CD14-positive monocyte (primary cell): ENCODE measurements at regions not wholly inside any gene's neighbourhood (a gene's known extent, or its start where the extent isn't known, plus 50 kb on each side); places are given as distances from the start of the nearest gene placed in this dataset.

ENCODE experiments used
- DNase-seq, 3 donors: peaks; one replicate each; pipeline ENCODE4 v3.0.0-alpha.2; 2011 to 2022
- H2AFZ ChIP-seq: 2 replicates; pipeline ENCODE4 v1.6.0; 2012; ENCODE audit warnings: mild to moderate bottlenecking, low read depth, low read length, inconsistent platforms; ENCODE audit not compliant: insufficient read depth, poor library complexity, severe bottlenecking
- H3K27ac ChIP-seq, 2 donors: 1 replicate in 1 of 2; 2 replicates in 1 of 2; pipeline ENCODE4 v1.5.1; 2012 to 2013; ENCODE audit warnings: low read length in 2 of 2, control low read depth in 1 of 2, inconsistent platforms in 1 of 2, low read depth in 1 of 2, mild to moderate bottlenecking in 1 of 2
- H3K27me3 ChIP-seq, 2 donors: one replicate each; pipeline versions ENCODE4 v1.6.0 to v1.6.1; 2011 to 2013; ENCODE audit warnings: low read length in 2 of 2; ENCODE audit not compliant: control insufficient read depth in 2 of 2, insufficient read depth in 2 of 2
- H3K36me3 ChIP-seq, 2 donors: replicated peaks in 1 of 2; 1 replicate in 1 of 2; 2 replicates in 1 of 2; pipeline versions ENCODE4 v1.5.1 to v1.6.1; 2012 to 2013; ENCODE audit warnings: low read length in 2 of 2, control low read depth in 1 of 2, inconsistent platforms in 1 of 2, mild to moderate bottlenecking in 1 of 2; ENCODE audit not compliant: insufficient read depth in 2 of 2, control insufficient read depth in 1 of 2
- H3K4me1 ChIP-seq, 2 donors: 1 replicate in 1 of 2; 2 replicates in 1 of 2; pipeline versions ENCODE4 v1.5.1 to v1.6.1; 2012 to 2013; ENCODE audit warnings: low read length in 2 of 2, control low read depth in 1 of 2, inconsistent platforms in 1 of 2, mild to moderate bottlenecking in 1 of 2, moderate library complexity in 1 of 2; ENCODE audit not compliant: insufficient read depth in 2 of 2, control insufficient read depth in 1 of 2
- H3K4me2 ChIP-seq: replicated peaks from 2 replicates; pipeline ENCODE3; 2012; ENCODE audit warnings: low read length, moderate library complexity, mild to moderate bottlenecking; ENCODE audit not compliant: poor library complexity, severe bottlenecking; ENCODE audit errors: extremely low read depth
- H3K4me3 ChIP-seq, 3 experiments: fragments of 200-600 bp in 1 of 3; sonication (generic) in 1 of 3; replicated peaks in 1 of 3; 1 replicate in 2 of 3; 2 replicates in 1 of 3; pipeline ENCODE4 v1.5.1; 2011 to 2013; ENCODE audit warnings: low read length in 3 of 3, mild to moderate bottlenecking in 3 of 3, control low read depth in 2 of 3, low read depth in 2 of 3, inconsistent platforms in 1 of 3, moderate library complexity in 1 of 3
- H3K79me2 ChIP-seq: 2 replicates; pipeline ENCODE4 v1.6.0; 2012; ENCODE audit warnings: mild to moderate bottlenecking, control low read depth, inconsistent platforms, low read length, moderate library complexity; ENCODE audit not compliant: insufficient read depth
- H3K9ac ChIP-seq: 2 replicates; pipeline ENCODE4 v1.6.0; 2017; ENCODE audit warnings: low read length, mild to moderate bottlenecking; ENCODE audit not compliant: insufficient read depth, poor library complexity, severe bottlenecking
- H3K9me3 ChIP-seq, 2 donors: replicated peaks in 1 of 2; 1 replicate in 1 of 2; 2 replicates in 1 of 2; pipeline versions ENCODE4 v1.5.1 to v1.6.1; 2012 to 2013; ENCODE audit warnings: low read length in 2 of 2, control low read depth in 1 of 2; ENCODE audit not compliant: control insufficient read depth in 1 of 2, insufficient read depth in 1 of 2
- H4K20me1 ChIP-seq: 2 replicates; pipeline ENCODE4 v1.6.0; 2012; ENCODE audit warnings: mild to moderate bottlenecking, low read length, control low read depth, moderate library complexity; ENCODE audit not compliant: insufficient read depth
- H3K27ac Mint-ChIP-seq, 7 donors: one replicate each; pipeline ENCODE4 v1.8.0; 2020; ENCODE audit warnings: mild to moderate bottlenecking in 7 of 7, mixed read lengths in 7 of 7, moderate library complexity in 6 of 7, inconsistent platforms in 2 of 7
- H3K27me3 Mint-ChIP-seq, 3 donors: one replicate each; pipeline ENCODE4 v1.8.0; 2021 to 2022; ENCODE audit warnings: low read depth in 3 of 3, mild to moderate bottlenecking in 3 of 3, mixed read lengths in 3 of 3, moderate library complexity in 3 of 3, inconsistent platforms in 1 of 3
- H3K36me3 Mint-ChIP-seq, 2 donors: one replicate each; pipeline ENCODE4 v1.8.0; 2020; ENCODE audit warnings: mixed read lengths in 2 of 2, inconsistent platforms in 1 of 2, mild to moderate bottlenecking in 1 of 2
- H3K4me1 Mint-ChIP-seq: one replicate; pipeline ENCODE4 v1.8.0; 2020; ENCODE audit warnings: mild to moderate bottlenecking, mixed read lengths
- H3K4me3 Mint-ChIP-seq, 2 donors: one replicate each; pipeline ENCODE4 v1.8.0; 2020; ENCODE audit warnings: mild to moderate bottlenecking in 2 of 2, mixed read lengths in 2 of 2, moderate library complexity in 1 of 2
- H3K9me3 Mint-ChIP-seq, 7 donors: one replicate each; pipeline ENCODE4 v1.8.0; 2020 to 2022; ENCODE audit warnings: mixed read lengths in 7 of 7, mild to moderate bottlenecking in 6 of 7, moderate library complexity in 6 of 7, inconsistent platforms in 2 of 7
- WGBS: methylation state at CpG from one replicate; pipeline ENCODE4 v1.1.5; 2013; ENCODE audit warnings: missing lambda C conversion rate; ENCODE audit not compliant: insufficient coverage; 5-methylcytosine and 5-hydroxymethylcytosine counted together
- intact Hi-C, 2 donors: fragments of 100-400 bp; cut with micrococcal nuclease; formaldehyde crosslinking; loops; one replicate each; pipeline versions ENCODE4 v1.15.0 to v1.15.1; 2023
- TF ChIP-seq, protein P1 (sequence below): fragments of 200-600 bp; IDR thresholded peaks from one replicate; pipeline ENCODE4 v1.8.0; 2022; ENCODE audit warnings: antibody characterized with exemption, mild to moderate bottlenecking

DNA sequence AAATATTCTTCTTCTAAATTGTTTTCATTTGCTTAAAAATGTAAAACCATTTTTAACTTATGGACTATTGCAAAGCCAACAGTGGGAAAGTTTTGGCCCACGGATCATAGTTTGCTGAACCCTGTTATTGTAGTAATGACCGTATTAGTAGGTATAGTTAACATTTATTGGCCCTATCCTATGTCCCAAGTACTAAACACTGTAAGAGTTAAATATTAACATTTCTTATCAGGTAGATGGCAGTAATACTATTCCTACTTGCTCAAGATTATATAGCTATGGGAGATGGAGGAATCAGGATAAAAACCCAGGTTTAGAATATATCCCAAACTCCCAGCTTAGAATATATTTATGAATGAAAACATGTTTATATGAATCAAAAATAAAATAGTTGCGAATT is 993.2 kb downstream of the SORCS3 start:
- 33% methylated on average over 1 of the region's 3 CpGs for WGBS
- Histone ChIP-seq H3K4me3 (no peak overlapping the region), H3K27ac (no peak overlapping the region), H3K9ac (no peak overlapping the region), H3K79me2 (no peaks in the 10 kb centered on the region), H3K36me3 (no peaks in the 10 kb centered on the region), H3K4me2 (no peak overlapping the region), H3K27me3 (no peaks in the 10 kb centered on the region), H2AFZ (no peak overlapping the region), H4K20me1 (no peaks in the 10 kb centered on the region), H3K9me3 (peaks cover 3 to 4% of the 10 kb centered on the region in 2 donors), H3K4me1 (no peaks in the 10 kb centered on the region)
- intact Hi-C loops = no loop called here
- H3K27ac Mint-ChIP-seq = no peak overlapping the region
- peaks cover 0 to 8% (median 4%) of the 10 kb centered on the region in 7 donors for H3K9me3 Mint-ChIP-seq
- no peaks in the 10 kb centered on the region for H3K27me3 Mint-ChIP-seq
- H3K4me3 Mint-ChIP-seq = no peak overlapping the region
- TF ChIP-seq, protein P1, sequence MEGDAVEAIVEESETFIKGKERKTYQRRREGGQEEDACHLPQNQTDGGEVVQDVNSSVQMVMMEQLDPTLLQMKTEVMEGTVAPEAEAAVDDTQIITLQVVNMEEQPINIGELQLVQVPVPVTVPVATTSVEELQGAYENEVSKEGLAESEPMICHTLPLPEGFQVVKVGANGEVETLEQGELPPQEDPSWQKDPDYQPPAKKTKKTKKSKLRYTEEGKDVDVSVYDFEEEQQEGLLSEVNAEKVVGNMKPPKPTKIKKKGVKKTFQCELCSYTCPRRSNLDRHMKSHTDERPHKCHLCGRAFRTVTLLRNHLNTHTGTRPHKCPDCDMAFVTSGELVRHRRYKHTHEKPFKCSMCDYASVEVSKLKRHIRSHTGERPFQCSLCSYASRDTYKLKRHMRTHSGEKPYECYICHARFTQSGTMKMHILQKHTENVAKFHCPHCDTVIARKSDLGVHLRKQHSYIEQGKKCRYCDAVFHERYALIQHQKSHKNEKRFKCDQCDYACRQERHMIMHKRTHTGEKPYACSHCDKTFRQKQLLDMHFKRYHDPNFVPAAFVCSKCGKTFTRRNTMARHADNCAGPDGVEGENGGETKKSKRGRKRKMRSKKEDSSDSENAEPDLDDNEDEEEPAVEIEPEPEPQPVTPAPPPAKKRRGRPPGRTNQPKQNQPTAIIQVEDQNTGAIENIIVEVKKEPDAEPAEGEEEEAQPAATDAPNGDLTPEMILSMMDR = no peak
- H3K36me3 Mint-ChIP-seq = no peaks in the 10 kb centered on the region
- no peaks in the 10 kb centered on the region for H3K4me1 Mint-ChIP-seq
- DNase-seq = no peak

DNA sequence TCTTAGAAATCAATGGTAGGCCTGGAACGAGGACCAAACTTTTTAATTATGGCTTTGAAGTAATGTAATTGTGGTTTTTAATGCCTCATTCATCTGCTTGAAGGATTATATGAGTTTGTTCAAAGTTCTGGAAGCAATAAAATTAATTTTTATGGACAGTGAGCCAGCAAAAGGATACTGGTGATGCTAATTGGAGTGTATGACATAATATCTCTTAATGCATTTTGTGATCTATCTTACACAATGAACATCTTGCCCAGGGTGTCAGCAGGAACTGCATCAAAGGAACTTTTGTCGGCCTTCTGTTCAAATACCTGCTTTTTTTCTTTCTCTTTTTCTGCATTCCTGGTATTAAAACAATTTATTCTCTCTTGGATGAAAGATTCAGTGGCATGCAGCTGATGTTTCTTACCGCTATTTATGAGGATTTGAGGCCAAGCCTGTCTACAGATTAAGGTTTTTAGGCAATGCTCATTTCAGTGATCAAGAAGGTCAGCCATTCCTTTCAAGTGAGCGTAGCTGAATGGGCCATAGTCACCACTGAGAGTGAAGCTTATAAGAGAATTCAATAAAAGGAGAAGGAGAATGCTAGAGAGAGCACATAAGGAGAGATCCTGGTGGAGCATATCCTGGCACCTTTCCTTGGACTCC is 974.8 kb downstream of the SORCS3 start:
- TF ChIP-seq, protein P1 = no peak

More for the DNA sequence above, 974.8 kb downstream of the SORCS3 start:
- H3K4me1 ChIP-seq = no peaks in the 10 kb centered on the region
- H3K9me3 ChIP-seq = peaks cover 0 to 2% of the 10 kb centered on the region in 2 donors
- no peaks in the 10 kb centered on the region for H3K27me3 ChIP-seq
- no peak for DNase-seq
- 33% methylated on average over 1 of the region's 4 CpGs for WGBS
- no peaks in the 10 kb centered on the region for H4K20me1 ChIP-seq
- Mint-ChIP-seq H3K27me3 (peaks cover 0 to 1% (median 0%) of the 10 kb centered on the region in 3 donors), H3K9me3 (peaks cover 0 to 11% (median 2%) of the 10 kb centered on the region in 7 donors), H3K27ac (no peak overlapping the region), H3K4me1 (no peaks in the 10 kb centered on the region), H3K4me3 (no peak overlapping the region), H3K36me3 (no peaks in the 10 kb centered on the region)
- intact Hi-C loops = no loop called here
- H3K79me2 ChIP-seq = no peaks in the 10 kb centered on the region
- no peak overlapping the region for H3K4me2 ChIP-seq
- H3K4me3 ChIP-seq = no peak overlapping the region
- H3K27ac ChIP-seq = no peak overlapping the region
- no peak overlapping the region for H3K9ac ChIP-seq
- no peaks in the 10 kb centered on the region for H3K36me3 ChIP-seq
- H2AFZ ChIP-seq = no peak overlapping the region
